ENCODE measurements at regions not wholly inside any gene's neighbourhood (a gene's known extent, or its start where the extent isn't known, plus 50 kb on each side); places are given as distances from the start of the nearest gene placed in this dataset.
A peak's percentile ranks its signal among the peaks of the same experiment; 100 is the strongest.

DNA sequence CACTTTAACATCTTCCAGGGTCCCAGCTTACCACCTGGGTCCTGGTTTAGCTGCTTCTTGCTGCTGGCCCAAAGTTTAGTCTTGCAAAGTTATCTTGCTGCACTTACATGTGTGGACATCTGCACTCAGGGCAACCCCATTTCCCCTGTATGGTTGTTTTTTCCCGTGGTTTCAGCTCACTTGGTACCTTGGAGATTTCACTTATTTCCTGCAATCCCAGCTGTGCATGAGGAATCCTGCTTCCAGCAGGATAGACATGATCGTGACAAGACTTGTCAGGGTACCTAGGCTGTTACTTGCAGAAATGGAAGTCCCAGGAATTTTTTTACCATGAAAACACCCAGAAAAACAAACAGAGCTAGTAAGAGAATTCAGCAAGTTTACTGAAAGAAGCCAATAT is 95.9 kb upstream of the LEP start:
- no peak for DNase-seq

DNA sequence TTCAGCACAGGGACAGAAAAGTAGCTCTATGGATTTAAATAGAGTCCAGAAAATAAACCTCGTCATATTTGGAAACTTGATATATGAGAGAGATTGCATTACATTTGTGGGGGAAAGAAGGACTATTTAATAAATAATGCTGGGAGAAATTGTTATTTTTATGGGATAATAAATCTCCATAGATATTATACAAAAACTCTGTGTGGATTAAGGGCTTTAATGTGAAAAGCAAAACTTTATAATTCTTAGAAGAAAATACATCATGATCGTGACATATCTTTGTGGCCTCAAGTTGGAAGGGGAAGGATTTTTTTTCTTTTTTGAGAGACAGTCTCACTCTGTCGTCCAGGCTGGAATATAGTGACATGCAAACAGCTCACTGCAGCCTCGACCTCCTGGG is 95.0 kb upstream of the LEP start:
- DNase-seq: no peak

DNA sequence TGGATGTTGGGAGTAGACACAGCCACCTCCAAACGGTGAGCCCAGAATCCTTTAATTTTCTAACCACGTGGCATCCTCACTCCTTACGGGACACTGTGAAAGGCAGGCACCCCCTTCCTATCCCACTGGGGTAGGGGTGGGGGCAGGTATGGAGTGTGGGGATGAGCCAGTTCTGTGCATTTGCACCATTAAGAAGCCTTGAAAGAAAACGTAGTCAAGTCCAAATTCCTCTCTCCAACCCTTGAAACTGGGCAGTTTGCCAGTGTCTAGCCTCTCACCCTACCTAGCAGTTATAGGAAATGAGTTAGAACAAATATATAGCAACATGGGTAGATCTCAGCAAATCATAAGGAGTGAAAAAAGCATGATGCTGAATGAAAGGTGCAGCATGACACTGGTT is 92.4 kb upstream of the LEP start:
- no peak for DNase-seq

DNA sequence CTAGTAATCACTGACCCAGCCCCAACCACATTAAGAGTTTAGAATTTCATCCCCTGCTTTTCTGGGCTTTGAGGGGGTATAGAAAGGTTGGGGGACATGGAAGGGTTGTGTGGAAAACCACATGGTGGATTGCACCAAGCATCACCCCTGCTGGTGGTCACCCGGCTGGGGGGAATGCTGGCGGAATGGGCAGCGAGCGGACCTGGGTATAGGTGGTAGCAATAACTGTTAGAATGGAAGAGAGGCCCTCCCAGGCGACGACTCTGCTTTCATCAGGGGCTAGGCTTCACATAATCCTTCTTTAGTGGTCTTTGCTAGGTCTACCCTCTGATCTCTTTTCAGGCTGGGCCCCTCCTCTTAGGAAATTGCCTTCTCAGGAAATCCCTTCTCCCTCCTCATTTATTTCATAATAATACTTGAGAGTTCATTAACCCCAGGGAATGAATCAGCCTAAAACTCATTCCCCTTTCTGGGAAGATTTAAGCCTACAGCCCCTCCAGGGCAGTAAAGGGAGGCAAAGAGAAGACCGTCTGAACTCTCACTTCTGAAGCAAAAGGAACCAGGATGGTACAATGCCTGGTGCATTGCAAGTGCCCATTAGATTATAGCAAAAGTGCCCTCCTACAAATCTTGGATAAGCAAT is 90.7 kb upstream of the LEP start:
- DNase-seq: no peak

DNA sequence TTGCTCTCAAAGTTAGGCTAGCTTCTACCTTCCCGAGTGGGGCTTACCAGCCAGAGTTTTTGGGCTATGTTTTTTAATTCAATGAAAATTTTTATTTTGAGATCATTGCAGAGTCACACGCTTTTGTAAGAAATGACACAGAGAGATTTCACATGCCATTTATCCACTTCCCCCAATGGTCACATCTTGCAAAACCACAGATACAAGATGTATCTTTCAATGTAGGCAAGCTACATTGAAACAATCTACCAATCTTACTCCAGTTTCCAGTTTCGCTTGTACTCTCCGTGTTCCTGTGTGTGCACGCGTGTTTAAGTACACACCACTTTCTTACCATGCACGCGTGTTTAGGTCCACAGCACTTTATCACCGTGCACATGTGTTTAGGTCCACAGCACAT is 89.4 kb upstream of the LEP start:
- no peak for DNase-seq

DNA sequence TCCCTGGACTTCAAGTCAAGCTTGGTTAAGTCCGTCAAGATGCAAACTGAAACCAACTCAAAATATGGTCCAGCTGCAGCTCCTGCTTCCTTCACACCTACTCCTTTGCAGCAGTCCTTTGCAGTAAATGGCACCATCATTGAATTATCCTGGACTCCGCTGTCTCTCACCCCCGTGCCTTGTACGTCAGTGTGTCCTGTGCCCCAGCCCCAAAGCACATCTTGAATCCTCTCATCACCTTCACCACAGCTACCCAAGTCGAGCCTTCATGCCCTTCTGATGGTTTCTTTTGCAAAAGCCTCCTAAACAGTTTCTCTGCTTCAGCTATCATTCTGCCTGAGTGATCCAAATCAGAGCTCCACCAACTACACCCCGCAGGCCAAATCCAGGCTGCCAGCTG is 88.4 kb upstream of the LEP start:
- DNase-seq: no peak

DNA sequence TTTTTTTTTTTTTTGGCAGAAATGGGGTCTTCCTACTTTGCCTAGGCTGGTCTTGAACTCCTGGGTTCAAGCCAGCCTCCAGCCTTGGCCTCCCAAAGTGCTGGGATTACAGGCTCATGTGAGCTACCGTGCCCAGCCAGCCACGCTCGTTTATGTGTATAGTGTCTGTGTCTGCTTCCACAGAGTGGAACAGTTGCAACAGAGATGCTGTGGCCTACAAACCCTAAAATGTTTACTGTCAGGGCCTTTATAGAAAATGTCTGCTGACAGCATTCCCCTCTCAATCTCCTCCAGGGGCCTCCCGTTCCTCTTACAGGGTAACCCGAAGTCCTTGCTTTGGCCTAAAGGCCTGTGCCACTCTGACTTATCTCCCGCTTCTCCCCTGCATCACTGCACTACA is 87.6 kb upstream of the LEP start:
- no peak for DNase-seq

DNA sequence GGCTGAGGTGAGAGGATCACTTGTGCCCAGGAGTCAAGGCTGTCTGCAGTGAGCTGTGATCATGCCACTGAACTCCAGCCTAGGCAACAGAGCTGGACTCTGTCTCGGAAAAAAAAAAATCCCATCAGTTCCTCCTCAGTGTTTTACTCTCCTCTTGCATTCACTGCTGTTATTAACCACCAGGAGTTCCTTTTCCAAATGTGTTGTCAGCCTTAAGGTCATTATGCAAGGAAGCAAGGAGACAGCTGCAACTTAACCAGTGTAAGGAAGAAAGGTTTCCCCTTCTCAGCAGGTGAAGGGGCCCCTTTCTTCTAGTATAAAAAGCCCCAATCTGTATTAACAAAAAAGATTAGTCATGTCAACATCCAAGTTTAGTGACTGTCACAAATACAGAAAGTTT is 86.6 kb upstream of the LEP start:
- no peak for DNase-seq

DNA sequence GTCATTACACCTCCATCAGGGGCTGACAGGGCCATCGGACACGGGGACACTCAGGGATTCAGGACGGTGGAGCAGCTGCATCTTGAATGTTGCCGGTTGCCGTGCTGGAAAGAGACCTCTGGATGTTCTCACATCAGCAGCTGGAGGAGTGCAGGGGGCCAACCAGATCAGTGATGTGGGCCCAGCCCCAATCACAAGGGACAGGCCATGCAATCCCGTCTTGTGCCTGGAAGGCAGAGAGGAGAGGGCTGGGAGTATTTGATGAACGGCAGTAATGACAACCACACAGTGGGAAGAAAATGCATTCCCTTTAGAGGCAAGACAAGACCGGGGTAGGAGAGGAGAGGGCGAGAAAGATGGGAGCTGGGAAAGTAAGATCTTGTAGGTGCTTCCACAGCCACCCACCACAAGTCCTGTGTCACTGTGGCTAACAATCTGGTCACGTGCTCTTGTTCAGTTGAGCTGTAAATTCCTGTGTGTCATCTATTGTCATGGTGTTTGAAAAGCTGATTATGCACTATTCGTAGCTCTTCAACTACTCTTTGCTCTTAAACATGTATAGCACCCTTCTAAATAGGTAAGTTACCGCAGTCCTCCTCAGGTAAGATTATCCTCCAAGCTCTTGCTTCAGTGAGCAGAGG is 85.9 kb upstream of the LEP start:
- no peak for DNase-seq

DNA sequence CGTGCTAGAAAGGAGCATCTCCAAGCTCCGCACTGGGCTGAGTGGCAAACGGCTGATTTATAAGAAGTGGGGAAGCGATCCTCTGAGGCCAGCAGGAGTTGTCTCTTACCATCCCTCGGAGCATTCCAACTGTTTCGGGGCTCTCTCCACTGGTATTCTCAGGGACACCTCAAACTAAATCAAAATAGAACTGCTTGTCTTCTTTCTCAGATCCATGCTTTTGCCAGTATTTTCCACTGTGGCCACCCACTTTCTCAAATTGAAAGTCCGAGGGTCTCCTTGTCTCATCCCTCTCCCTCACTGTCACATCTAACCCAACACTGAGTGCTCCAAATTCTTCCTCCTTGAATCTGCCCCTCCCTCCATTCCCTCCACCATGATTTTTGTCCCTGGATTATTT is 83.2 kb upstream of the LEP start:
- DNase-seq: no peak

DNA sequence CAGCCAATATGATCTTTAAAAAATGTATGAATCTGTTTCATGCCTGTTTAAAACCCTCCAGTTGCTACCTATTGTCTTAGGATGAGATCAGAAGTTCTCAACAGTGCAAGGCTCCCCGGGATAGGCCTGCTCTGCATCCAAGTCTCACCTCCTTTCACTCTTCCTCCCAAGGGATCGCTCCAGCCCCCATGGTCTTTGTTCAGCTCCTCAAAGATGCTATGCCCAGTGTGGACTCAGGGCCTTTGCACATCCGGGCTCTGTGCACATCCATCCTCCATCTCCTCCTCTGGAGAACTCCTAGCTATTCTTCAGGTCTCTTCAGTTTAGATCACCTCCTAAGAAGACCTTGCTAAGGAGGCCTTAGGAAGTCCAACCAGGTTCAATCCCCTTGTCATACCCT is 82.7 kb upstream of the LEP start:
- no peak for DNase-seq

DNA sequence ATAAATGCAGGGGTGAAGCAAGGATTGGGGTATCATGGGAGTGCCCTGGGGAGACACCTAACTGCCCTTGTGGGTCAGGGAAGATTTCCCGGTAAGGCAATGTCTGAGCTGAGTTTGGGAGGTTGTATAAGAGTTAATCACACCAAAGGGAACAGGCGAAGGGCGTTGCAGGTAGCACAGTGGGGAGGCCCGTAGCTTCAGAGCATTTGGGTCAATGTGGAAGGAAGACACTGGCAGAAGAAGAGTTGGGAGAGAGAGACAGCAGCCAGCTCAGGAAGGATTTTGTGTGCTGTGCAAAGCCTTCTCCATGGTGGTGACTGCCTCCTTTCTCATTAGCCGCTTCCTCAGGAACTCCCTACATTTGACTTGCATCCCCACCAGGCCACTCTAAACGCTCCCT is 80.8 kb upstream of the LEP start:
- DNase-seq: no peak

DNA sequence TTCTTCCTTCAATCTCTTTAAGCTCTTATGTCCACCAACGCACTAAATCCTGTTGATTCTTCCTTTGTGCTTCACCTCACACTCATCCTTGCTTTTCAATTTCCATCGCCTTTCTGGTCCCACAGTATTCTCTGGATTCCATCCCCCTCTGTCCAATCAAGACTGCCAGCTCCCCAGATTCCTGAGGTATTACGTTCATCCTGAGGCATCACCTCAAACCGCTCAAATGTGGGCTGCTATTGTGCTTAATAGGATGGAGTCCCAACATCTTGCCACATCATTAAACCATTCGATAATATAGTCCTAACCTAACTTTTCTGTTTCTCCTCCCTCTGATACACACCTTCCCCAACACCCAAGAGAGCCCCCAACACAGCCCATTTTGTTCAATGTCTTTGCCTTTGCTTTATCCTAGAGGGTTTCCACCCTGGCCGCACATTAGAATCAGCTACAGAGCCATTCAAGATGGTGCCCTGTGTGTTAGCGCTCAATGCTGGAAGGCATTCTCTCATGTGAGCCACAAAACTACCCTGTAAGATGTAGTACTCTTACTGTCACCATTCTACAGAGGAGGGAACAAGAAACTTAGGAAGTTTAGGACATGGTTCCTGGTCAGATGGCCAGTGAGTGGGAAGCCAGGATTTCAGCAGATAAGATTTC is 79.5 kb upstream of the LEP start:
- no peak for DNase-seq

DNA sequence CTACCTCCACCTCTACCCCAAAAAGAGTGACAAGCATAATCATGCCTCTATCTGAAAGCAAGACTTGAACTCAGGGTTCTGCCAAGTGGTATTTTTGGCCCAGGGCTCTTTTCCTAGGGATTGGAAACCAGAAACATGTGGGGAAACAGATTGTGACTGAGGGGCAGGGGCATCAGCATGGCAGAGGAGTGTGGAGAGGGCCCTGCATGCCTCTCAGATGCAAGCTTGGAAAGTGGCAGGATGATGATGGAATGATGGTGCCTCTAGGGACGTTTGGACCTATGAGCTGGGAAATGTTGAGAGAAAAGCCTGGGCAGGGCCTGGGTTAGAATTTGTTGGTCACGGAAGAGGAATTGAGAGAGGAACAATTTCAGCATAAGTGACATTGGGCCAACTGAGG is 78.4 kb upstream of the LEP start:
- DNase-seq: no peak

DNA sequence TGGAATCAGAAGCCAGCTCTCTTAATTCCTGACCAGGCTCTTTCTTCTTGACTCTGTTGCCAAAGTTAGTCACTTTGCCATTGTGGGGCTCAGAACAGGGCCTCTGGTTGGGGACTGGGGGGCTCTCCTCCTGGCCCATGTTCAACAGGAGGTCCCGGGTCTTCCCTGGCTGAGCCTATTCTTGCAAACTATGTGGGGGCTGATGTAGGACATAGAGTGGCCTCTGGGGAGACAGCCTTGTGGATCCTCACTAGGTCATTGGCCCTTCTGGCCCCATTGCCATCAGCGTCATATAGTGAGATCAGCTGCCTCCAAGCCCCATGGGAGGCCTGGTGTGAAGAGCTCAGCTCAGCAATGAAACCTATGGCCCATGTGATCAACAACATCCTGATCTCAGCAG is 77.6 kb upstream of the LEP start:
- DNase-seq: no peak

DNA sequence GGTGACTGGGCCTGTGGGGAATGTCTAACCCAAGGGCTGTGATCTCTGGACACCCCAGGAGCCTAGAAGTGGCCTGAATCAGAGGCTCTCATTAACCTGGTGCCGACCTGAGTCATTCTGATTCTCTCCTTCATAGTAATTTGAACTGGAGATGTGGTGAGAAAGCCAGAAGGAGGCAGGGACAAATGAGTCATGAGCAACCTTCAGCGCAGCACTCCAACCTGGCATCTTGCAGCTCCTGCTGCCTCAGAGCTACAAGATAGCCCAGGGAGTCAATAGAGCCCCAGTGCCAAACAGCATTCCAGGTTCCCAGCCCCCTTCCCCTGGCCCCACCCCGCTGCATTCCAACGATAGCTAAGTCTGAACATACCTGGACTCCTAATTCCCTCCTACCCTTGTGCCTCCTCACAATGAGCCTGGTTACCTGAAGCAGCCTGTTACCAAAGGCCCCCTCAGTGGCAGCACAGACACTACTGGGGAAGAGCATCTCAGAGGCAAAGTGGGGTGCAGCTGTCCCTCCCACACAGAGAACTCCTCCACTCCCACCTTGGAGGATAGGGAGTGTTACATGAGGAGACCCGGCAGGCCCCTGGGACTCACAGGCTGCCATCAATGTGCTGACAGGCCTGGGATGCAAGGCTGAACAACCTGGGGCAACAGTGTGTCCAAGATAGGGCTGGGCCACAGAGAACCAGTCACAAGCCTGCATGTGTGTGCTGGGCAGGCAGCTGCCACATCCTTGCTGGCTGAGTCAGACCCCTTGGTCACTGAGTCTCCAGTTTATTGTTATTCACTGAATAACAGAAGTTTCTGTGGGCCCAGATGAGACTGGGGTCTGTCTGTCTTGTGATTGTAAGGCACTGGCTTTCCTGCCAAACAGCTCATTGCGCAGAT is 76.8 kb upstream of the LEP start:
- DNase-seq: peak; percentile 47

DNA sequence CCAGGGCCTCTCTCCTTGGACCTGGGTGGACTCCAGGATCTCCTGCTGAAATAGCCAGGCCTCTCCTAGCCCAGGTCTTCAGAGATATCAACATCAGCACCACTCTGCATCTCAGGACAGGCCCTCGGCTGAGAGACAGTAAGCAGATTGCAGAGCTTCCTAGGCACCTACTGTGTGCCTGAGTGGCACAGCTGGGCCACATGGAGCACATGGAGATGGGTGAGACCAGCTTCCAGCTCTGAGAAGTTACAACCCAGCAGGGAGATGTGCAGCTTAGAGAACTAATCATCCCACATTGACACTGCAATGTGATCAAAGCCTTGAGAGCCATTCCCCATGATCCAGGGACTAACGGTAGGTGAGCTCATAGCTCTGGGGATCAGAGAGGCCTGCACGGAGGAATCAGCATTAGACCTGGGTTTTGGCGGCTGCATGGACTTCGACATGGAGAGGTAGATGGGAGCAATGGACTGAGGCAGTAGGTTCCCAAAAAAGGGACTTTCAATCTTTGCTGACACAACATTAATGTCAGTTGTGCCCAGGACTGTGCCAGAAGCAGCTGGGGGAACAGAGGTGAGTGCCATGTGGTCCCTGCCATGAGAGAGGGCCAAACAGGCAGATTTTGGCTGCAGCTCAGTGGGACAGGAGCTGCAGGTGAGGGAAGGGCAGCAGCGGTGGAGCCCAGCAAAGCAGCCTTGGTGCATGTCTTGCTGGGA is 76.0 kb upstream of the LEP start:
- no peak for DNase-seq

DNA sequence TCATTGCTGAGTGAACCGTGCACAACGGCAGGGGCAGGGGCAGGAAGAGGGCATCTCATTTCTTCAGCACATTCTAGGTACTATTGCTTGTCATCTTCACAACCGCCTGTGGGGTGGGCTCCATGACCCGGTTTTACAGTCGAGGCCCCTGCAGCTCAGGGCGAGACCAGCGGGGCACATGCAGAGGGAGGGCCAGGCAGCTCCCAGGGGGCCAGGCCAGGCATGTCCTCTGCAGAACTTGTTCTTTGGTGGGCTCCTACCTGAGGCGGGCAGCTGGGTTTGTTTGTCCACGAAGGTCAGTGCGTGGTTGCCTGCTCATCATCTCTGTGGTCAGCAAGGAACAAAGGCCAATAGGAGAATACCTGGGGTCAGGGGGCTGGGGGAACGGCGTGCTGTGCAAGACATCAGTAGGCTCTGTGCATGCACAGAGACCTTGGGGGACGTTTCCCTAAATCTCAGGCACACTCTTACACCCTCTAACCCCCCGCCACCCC is 75.1 kb upstream of the LEP start:
- no peak for DNase-seq

DNA sequence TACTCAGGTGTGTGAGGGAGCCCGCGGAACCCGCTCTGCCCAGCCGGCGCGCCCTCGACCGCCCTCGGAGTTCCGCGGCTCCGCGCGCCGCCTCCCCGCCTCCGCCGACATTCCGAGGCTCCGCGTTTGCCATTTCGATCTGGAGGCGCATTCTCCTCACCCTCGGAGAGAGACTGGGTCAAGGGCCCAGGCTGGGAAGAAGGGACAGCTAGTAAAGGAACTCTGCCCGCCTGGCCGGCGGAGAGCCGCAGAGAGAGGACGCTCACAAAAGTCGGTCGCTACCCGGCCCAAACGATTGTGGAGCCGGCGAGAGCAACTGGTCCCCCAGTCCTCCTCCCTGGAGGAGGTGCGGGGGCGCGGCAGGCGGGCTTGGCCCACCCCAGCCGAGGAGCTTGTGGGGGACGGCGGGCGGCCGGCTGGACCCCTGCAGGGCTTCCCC is 74.5 kb upstream of the LEP start:
- DNase-seq: peak; percentile 29

DNA sequence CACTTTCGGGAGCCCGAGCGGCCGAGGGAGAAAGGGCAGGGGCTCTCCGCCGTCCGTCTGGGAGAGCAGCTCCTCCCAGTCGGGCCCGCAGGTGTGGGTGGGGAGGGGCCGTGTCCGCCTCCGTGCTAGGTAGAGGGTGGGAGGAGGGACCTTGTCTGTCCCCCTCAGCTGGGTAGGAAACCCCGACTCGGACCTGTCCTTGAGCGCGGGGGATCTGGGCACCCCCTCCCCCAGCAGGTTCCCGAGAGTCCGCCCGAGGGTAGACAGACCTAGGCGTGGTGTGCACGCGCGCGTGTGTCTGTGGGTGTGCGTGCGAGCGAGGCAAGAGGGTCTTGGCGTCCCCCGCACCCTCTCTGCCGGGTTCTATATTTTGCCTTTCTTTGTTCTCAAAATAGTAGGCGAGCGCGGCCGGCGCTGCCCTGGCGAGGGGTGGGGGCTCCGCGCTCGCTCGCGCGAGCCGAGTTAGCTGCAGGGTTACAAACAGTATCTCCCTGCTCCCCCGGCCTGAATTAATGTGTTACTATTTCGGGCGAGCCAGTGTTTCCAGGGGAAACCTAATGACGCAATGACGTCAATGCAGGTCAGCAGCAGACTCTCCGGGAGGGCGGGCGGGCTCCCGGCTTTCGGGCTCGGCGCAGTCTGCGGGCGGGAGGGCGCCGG is 73.9 kb upstream of the LEP start:
- DNase-seq: peak; percentile 67

DNA sequence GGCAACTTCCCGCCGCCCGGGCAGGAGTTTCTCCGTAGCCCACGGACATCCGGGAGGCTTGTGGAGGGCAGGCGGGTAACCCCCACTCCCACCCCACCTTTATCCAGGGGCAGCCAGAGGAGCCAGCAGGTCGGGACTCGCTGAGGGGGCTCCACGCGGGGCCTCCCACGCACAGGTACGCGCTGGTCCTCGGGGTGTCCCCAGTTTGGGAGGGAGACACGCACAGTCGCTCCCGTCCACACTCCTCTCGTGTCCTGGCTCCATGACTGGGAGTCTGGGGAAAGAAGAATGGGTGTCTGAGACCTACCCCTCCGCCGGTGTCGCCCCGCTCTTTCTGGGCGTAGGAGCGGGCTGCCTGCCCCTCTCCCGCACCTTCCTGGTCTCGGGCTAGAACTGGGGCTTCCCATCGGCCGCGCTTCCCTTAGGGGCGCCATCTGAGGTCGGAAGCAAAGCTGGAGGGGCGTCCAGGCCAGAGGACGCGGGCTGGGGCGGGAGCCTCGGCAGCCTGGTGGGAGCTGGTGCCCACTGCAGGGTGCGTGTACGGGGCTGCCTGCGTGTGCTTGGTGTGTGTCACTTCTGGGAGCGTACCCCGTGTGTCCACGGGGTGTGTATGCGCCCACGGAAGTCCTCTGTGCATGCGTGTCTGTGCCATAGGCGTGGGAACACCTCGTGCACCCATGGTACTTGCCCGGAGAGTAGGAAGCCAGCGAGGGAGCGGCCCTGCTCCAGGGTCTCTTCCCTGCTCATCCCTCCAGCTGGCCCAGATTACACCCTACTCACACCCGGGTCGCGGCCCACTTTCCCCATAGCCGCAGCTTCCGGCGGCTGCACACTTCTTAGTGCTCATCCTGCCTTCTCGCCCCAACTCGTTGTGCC is 73.0 kb upstream of the LEP start:
- peak; percentile 41 for DNase-seq
